ENCODE measurements at regions not wholly inside any gene's neighbourhood (a gene's known extent, or its start where the extent isn't known, plus 50 kb on each side); places are given as distances from the start of the nearest gene placed in this dataset.
A peak's percentile ranks its signal among the peaks of the same experiment; 100 is the strongest.
"Not testable (repeated sequence)": the region's sequence is repeated elsewhere in the genome, so short reads cannot be mapped to it uniquely, and the experiment has no call there.

DNA sequence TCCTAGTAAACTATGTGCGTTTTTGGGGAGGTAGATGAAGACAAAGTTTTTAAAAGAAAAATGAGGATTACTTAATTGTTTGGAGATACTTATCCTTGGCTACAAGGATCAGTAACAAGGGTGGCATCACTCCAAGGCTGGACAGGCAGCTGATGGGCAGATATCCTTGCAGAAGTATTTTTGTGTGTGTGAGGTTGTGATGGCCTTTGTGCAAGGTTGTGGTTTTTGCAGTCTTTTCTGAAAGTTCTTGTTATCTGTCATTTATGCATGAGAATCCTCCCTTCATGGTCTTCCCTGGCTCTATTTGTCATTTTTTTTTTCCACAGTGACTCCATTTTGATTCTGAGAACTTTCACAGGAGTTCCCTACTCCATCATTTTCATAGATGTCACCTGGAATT, 96.0 kb upstream of the C1GALT1C1 start:
- no peak overlapping the region for H3K4me3 Mint-ChIP-seq
- DNase-seq (no peak), ATAC-seq (ENCODE audit: low read depth) (no peak)
- H3K9me3 Mint-ChIP-seq = peaks cover 2% of the 10 kb centered on the region
- H3K27me3 Mint-ChIP-seq = no peaks in the 10 kb centered on the region
- no peaks in the 10 kb centered on the region for H3K36me3 Mint-ChIP-seq
- no peaks in the 10 kb centered on the region for H3K4me1 Mint-ChIP-seq
- no peak overlapping the region for H3K27ac Mint-ChIP-seq
- POLR2A ChIA-PET = no interaction called here

DNA sequence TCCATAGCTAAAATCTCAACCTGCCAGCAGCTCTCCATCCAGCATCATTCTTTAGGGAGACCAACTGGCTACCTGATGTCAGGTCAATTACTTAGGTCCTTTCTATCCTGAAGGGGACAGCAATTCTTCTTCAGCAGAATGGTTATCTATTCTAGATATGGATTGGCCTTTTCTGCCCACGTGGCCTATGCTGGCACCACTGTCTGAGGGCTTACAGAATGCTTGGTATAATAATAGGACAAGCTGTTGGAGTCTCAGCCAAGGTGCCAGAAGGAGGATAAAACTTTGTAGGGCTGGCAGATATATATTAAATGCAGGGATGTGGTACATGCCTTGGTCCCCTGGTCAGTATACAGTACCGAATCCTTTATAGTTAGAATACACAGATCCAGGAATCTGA, 89.8 kb upstream of the C1GALT1C1 start:
- H3K36me3 Mint-ChIP-seq = no peaks in the 10 kb centered on the region
- no peak overlapping the region for H3K4me3 Mint-ChIP-seq
- H3K9me3 Mint-ChIP-seq = no peaks in the 10 kb centered on the region
- H3K27me3 Mint-ChIP-seq = no peaks in the 10 kb centered on the region
- no peak overlapping the region for H3K27ac Mint-ChIP-seq
- DNase-seq (no peak), ATAC-seq (ENCODE audit: low read depth) (no peak)
- no peaks in the 10 kb centered on the region for H3K4me1 Mint-ChIP-seq
- POLR2A ChIA-PET = no interaction called here

DNA sequence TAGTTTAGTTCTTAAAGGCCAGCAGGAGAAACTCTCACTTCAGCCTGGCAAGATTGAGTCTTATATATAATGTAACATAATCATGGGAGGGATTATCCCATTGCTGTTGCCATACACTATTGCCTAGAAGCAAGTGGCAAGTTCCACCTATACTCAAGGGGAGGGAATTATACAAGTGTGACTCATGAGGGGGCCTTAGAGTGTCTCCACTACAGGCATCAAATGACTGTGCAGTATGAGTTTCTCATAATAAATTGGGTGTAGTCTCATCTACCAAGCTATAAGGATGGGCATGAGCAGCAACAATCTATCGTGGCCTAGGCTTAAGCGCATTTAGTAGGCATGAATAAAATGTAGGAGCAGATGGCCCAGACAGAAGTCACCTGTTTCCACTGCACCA, 89.1 kb upstream of the C1GALT1C1 start:
- Mint-ChIP-seq H3K9me3 (no peaks in the 10 kb centered on the region), H3K36me3 (no peaks in the 10 kb centered on the region), H3K27me3 (no peaks in the 10 kb centered on the region), H3K27ac (no peak overlapping the region), H3K4me1 (no peaks in the 10 kb centered on the region), H3K4me3 (no peak overlapping the region)
- no peak for DNase-seq
- no peak for ATAC-seq (ENCODE audit: low read depth)
- POLR2A ChIA-PET = no interaction called here

DNA sequence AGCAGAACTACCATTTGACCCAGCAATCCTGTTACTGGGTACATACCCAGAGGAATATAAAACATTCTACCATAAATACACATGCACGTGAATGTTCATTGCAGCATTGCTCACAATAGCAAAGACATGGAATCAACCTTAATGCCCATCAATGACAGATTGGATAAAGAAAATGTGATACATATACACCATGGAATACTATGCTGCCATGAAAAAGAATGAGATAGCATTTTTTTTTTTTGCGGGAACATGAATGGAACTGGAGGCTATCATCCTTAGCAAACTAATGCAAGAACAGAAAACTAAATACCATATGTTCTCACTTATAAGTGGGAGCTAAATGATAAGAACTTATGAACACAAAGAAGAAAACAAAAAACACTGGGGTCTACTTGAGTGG, 72.5 kb upstream of the C1GALT1C1 start:
- H3K4me1 Mint-ChIP-seq; ATAC-seq (ENCODE audit: low read depth); POLR2A ChIA-PET; H3K4me3 Mint-ChIP-seq; H3K27ac Mint-ChIP-seq; DNase-seq; H3K27me3 Mint-ChIP-seq: not testable (repeated sequence)
- peaks cover 14% of the 10 kb centered on the region for H3K9me3 Mint-ChIP-seq
- H3K36me3 Mint-ChIP-seq = peaks cover 19% of the 10 kb centered on the region

DNA sequence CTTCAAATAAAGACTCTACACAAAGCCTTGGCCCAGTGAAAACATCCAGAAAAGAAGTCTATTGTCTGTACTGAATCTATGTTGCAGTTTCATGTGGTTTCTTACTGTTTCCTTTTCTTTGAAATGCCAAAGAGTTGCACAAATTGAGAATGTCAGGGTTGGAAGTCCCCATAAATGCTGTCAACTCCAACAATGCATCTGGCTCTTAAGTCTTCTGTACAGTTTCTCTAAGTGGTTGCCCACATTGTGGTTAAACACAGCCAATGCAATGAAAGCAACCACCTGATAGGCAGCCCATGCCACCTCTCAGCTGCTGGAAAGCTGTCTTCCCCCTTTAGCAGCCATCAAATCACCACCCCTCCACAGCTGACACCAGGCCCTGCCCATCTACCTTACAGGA, 67.2 kb upstream of the C1GALT1C1 start:
- Mint-ChIP-seq H3K4me3 (peak overlapping the region; percentile 70), H3K27ac (peak overlapping the region; percentile 98), H3K4me1 (peaks cover 17% of the 10 kb centered on the region), H3K36me3 (peaks cover 21% of the 10 kb centered on the region), H3K27me3 (no peaks in the 10 kb centered on the region), H3K9me3 (peaks cover 14% of the 10 kb centered on the region)
- POLR2A ChIA-PET = interaction anchor here (0.7 to 1.6 kb wide), 3 partner anchors 19 to 93 kb away, joined by 3 to 11 read pairs (median 3); partner anchors contain the start of gene MCTS1
- ATAC-seq (ENCODE audit: low read depth) = peak; percentile 92
- DNase-seq = peak; percentile 45

DNA sequence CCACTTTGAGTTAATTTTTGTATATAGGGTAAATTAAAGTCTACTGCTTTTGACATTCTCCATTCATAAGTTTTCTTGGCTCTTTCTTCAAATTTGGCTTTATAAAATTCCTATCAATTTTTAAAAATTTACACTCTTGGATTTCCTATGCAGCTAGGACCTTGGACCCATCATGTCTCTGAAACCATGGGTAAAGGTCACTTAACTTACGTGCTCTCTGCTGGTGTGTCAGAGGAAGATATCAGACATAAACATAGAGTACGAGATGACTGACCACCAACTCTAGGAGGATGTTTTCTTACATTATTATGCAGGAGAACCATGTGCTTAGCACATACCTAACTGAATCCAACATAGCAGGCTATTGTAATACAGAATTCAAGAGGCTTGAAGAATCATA, 62.5 kb upstream of the C1GALT1C1 start:
- ATAC-seq (ENCODE audit: low read depth) (no peak), DNase-seq (no peak)
- Mint-ChIP-seq H3K27ac (no peak overlapping the region), H3K36me3 (peaks cover 2% of the 10 kb centered on the region), H3K27me3 (no peaks in the 10 kb centered on the region), H3K4me3 (no peak overlapping the region), H3K9me3 (no peaks in the 10 kb centered on the region), H3K4me1 (peaks cover 12% of the 10 kb centered on the region)
- POLR2A ChIA-PET = no interaction called here

DNA sequence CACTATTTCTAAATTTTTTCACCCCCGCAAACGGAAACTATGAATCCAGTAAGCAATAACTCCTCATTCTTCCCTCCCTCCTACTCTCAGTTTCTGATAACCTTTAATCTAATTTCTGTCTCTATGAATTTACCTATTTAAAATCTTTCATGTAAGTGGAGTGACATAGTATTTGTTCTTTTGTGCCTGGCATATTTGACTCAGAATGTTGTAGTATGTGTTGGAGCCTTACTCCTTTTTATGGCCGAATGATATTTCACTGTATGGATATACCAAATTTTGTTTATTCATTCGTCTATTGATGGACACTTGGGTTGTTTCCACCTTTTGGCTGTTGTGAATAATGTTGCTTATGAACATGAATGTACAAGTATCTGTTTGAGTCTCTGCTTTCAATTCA, 61.1 kb upstream of the C1GALT1C1 start:
- no peak for ATAC-seq (ENCODE audit: low read depth)
- Mint-ChIP-seq H3K27me3 (no peaks in the 10 kb centered on the region), H3K27ac (no peak overlapping the region), H3K4me1 (no peaks in the 10 kb centered on the region), H3K36me3 (no peaks in the 10 kb centered on the region), H3K9me3 (no peaks in the 10 kb centered on the region), H3K4me3 (no peak overlapping the region)
- DNase-seq = no peak
- POLR2A ChIA-PET = no interaction called here

DNA sequence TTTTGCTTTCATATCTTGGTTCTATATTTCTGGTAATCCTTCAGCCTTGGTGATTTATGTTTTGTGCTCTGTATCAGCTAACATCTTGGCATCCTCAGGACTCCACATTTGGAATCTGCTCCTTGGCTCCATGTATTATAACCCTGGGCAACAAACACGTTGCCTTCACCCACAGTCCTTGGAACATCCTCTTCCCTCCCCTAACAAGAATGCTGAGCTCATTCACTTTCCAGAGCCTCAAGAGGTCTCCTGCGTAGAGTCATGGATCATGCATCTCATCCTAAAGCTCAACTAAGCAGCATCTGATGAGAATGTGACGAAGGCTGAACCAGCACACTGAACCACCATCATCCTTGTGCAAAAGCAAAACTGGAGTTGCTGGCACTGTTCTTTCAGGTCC, 60.5 kb upstream of the C1GALT1C1 start:
- Mint-ChIP-seq H3K36me3 (no peaks in the 10 kb centered on the region), H3K27ac (no peak overlapping the region), H3K4me3 (no peak overlapping the region), H3K9me3 (no peaks in the 10 kb centered on the region), H3K27me3 (no peaks in the 10 kb centered on the region), H3K4me1 (no peaks in the 10 kb centered on the region)
- DNase-seq = no peak
- ATAC-seq (ENCODE audit: low read depth) = no peak
- POLR2A ChIA-PET = no interaction called here

DNA sequence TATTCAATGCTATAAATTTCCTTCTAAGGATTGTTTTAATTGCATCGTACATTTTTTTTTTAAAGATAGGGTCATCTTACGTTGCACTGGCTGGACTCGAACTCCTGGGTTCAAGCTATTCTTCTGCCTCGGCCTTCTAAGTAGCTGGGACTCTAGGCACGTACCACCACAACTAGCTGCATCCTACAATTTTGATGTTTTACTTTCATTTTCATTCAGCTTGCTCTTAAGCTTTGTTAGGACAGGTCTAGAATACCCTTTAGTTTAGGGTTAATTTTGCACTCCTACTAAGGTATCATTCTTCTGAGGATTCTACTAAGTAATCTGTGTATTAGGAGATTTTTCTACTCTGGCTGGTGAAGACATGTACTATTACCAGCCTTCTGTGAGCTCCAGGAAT, 50.2 kb upstream of the C1GALT1C1 start:
- ATAC-seq (ENCODE audit: low read depth) (no peak), DNase-seq (no peak)
- H3K4me1 Mint-ChIP-seq = peaks cover 11% of the 10 kb centered on the region
- H3K36me3 Mint-ChIP-seq = peaks cover 7% of the 10 kb centered on the region
- H3K9me3 Mint-ChIP-seq = peaks cover 9% of the 10 kb centered on the region
- POLR2A ChIA-PET = interaction anchor here (1.3 kb wide), 1 partner anchor 76 kb away, joined by 3 read pairs; the partner anchor contains the start of gene MCTS1
- peak overlapping the region; percentile 80 for H3K27ac Mint-ChIP-seq
- H3K4me3 Mint-ChIP-seq = peak overlapping the region; percentile 48
- H3K27me3 Mint-ChIP-seq = no peaks in the 10 kb centered on the region

Data from activated naive CD8-positive, alpha-beta T cell treated with anti-CD3 and anti-CD28 coated beads, Interleukin-2, amount 10 ng/mL, durations not matched to agents 7 days and 5 days (primary cell).